K562 (cell line): ENCODE measurements at regions not wholly inside any gene's neighbourhood (a gene's known extent, or its start where the extent isn't known, plus 50 kb on each side); places are given as distances from the start of the nearest gene placed in this dataset.

Experiments
- MEF2A ChIP-seq: IDR thresholded peaks from 2 replicates; pipeline ENCODE4 v1.6.1; 2011; ENCODE audit warnings: low read depth, mild to moderate bottlenecking, low read length, moderate library complexity; ENCODE audit not compliant: control insufficient read depth
- POLR2A ChIP-seq: fragments of 450-650 bp; conservative IDR thresholded peaks from 2 replicates; pipeline ENCODE4 v1.6.1; 2016
- TAF1 ChIP-seq: IDR thresholded peaks from 2 replicates; pipeline ENCODE4 v1.6.1; 2011; ENCODE audit warnings: mild to moderate bottlenecking, low read length, moderate library complexity; ENCODE audit not compliant: insufficient read depth, control insufficient read depth, severe bottlenecking; ENCODE audit errors: extremely low read depth
- WHSC1 ChIP-seq: IDR thresholded peaks from one replicate; pipeline ENCODE4 v1.6.1; 2012; ENCODE audit warnings: low read length, control low read depth, inconsistent platforms
- TF ChIP-seq, protein P1 (sequence below): fragments of 450-650 bp; IDR thresholded peaks from 2 replicates; pipeline ENCODE4 v1.6.1; 2014; ENCODE audit warnings: low read depth, mild to moderate bottlenecking, moderate library complexity, borderline replicate concordance

DNA sequence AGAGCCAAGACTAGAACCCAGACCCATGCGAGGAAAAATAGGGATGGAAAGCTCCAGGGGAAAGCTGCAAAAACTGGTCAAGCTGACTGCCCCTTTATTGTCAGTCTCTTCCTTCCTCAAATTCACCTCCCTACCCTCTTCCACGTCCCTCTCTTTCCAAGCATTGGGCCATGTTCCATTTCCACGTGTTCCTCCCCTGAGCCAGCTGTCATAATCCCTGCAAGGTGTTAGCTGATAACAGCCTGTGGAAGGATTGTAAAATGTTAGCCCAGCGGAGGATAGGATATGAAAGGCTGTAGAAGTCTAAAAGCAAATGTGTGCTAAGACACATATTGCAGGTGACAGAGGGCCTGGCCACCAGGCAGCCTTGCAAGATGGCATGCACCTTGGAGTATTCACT lies 88.0 kb upstream of the MAX start:
- no peak for TF ChIP-seq WHSC1
- TF ChIP-seq, protein P1, sequence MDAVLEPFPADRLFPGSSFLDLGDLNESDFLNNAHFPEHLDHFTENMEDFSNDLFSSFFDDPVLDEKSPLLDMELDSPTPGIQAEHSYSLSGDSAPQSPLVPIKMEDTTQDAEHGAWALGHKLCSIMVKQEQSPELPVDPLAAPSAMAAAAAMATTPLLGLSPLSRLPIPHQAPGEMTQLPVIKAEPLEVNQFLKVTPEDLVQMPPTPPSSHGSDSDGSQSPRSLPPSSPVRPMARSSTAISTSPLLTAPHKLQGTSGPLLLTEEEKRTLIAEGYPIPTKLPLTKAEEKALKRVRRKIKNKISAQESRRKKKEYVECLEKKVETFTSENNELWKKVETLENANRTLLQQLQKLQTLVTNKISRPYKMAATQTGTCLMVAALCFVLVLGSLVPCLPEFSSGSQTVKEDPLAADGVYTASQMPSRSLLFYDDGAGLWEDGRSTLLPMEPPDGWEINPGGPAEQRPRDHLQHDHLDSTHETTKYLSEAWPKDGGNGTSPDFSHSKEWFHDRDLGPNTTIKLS, result no peak
- TF ChIP-seq MEF2A, result no peak
- TF ChIP-seq TAF1, result no peak
- no peak for TF ChIP-seq POLR2A
